Hematopoietic multipotent progenitor cell treated with erythropoietin and hydrocortisone succinate and interleukin-3 and kit ligand, for 4 days (in vitro differentiated cells): ENCODE measurements at regions not wholly inside any gene's neighbourhood (a gene's known extent, or its start where the extent isn't known, plus 50 kb on each side); places are given as distances from the start of the nearest gene placed in this dataset.
A peak's percentile ranks its signal among the peaks of the same experiment; 100 is the strongest.

Experiments used
- DNase-seq: peaks from one replicate; pipeline ENCODE4 v3.0.0-alpha.2; 2015

DNA sequence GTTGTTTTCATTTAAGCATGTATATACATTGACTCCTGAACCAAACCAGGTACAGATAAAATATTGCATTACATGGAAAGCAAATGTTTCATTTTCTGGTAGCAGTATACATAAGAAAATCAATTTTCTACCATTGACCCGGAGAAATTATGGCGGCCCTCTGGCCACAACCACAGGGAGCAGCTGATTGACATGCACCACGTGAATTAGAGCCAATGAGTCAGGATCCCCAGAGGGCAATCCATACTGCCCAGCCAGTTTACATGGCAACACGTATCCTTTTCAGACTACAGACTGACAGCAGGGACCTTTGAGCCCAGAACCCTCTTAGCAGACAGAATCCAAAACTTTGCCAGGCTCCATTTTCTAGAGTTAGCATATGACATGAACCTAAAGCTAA is 272.2 kb upstream of the NEBL start:
- no peak for DNase-seq

DNA sequence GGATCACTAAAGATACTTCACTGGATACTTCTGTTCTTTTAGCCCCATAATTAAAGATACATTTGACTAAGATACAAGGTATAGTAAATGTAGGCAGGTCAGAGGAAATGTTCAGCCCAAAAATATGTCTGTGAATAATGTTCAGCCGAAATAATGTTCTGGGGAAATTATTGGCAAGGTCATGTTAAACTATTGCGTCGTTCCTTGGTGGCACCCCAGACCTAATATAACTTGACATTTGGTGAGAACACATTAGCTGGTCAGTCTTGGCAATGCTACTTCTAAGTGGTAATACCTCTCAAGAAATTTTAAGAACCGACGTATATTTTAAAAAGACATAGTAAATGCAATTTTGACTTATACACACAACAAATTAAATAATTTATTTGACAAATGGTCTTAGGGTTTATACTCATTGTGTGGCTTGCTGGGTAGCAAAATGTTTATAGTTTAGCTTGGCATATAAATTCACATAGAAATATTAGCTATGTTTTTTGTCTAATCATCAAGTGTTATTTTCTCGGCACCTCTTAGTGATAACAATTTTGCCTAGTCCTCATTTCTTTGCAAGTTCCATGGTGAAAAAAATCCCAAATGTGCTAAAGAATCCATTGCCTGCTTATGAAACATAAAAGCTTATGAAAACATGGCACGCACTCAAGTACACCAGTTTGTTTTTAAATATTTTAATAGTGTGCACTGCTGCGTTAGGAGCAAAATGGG is 270.3 kb upstream of the NEBL start:
- no peak for DNase-seq

DNA sequence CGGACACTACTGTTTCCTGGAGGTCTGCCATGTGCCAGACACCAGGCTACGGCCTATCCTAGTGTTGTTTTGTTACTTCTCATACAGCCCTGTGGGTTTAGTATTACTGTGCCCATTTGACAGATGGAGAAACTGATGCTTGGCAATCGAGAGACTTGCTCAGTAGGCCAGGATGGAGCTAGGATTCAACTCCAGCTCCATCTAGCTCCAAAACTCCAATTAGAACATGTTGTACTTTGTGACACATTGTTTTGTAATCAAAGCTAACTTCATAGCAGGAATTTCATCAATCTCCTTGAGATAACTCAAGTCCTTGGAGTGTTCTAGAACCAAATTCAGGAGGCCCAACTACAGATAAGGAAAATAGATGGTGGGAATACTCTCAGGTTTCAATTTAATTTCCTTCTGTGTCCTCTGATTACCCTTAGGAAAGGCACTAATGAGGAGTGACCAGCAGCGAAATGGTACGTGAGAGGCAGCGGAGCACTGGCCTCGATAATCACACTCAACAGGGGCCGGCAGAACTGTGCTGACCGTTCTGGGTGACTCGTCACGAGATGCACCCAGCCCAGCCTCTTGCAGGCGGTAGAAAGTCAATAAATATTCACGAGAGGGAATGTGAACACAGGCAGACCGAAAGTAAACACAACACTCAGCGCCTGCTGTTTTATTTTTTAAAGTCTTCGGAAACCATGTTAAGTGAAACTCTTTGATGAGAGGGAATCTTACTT is 269.6 kb upstream of the NEBL start:
- no peak for DNase-seq

DNA sequence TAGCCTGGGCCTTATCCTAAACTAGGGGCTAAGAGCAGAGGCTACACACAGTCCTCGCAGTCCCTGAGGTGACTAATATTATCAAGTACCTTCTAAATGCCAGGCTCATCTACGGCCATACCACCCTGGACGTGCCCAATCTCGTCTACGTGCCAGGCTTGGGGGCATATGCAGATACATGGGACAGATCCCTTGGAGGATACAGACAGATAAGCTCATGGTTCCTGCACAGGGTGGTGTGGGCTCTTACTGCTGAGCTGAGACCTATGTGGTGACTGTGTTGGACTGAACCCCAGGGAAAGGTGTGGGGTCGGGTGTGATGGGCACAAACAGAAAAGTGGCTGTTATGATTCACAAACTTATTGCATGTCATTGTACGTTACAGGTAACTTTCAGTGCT is 268.4 kb upstream of the NEBL start:
- no peak for DNase-seq

DNA sequence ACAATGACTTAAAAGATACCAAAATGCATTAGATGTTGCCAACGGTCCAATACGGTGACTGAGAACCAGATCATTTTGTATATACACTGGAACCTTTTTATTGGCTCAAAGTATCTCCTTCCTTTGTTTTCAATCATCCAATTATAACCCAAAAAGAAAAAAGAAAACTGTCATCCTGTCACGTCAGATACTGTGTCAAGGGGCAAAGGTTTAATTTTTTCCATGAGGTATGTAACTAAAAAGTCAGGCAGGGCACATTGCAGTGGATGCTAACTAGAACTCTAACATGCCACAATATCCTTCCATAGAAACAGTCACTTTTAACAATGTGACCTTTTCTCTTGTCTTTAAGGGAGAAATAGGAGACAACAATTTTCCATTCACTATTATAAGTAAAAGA is 267.6 kb upstream of the NEBL start:
- DNase-seq, result no peak

DNA sequence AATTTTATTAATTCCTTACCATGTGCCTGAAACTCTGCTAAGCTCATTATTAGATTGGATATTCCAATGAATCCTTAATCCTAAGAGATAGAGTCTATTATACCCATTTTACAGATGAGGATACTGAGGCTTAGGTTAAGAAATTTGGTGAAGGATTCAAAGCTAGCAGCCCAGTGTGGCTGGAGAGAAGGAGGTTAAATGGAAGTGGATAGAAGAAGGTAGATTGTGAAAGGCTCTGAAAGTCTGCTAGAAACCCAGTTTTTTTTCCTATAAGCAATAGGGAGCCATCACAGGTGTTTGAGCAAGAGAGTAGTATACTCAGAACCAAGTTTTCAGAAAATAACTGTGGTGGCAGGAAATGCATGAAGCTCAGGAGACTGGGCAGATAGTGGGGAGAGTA is 265.8 kb upstream of the NEBL start:
- no peak for DNase-seq

DNA sequence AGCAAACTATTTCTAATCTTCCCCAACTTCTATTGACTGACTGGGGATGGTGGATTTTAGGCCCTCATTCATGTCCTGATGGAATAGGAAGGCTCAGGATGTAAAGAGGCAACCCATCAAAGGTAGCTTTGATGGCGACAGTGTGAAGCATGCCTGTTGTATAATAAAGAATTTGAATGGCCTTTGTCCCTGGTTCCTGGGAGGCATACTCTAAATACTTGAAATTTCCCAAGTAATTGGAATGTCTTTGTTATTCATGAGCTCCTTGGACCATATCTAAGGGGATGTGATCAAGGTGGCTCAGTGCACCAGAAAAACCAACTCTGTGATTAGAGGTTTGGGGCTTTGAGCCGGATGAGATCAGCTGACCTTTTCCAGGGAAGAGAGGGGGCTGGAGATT is 264.5 kb upstream of the NEBL start:
- DNase-seq, result no peak

DNA sequence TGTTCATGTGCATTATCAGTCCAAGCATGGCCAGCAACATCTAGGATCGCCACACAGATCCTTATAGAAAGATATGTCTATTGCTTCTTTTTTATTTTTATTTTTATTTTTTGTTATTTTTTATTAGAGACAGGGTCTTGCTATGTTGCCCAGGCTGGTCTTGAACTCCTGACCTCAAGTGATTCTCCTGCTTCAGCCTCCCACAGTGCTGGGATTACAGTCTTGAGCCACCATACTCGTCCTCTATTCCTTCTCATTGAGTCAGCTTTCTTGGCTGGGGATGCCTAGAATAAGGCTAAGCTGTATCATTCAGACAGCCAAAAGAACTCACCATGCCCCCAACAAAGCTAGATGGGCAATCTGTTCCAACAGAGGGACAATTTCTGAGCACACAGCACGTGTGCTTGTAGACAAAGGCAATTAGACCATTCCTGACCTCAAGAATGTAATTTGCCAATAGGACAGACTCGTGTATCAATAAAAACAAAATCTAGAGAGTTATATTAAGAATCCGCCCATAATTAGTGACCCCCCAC is 264.0 kb upstream of the NEBL start:
- DNase-seq, result no peak

DNA sequence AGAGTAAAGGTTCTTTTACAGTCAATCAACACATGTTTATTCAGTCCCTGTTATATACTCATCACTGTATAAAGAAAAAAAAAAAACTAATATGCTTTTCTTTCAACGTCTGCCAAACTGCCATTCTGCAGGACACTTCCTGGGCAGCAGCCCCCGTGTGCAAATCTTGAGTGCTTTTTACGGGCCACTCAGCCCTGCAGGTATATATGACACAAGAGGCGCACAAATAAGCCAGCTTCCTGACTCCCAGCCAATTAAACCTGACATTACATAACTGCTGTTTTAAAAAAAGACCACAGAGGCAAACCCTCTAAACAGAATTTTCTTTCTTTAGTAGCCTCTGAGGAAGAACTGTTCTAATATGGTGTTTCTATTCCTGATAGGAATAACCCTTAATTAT is 263.0 kb upstream of the NEBL start:
- DNase-seq, result no peak

DNA sequence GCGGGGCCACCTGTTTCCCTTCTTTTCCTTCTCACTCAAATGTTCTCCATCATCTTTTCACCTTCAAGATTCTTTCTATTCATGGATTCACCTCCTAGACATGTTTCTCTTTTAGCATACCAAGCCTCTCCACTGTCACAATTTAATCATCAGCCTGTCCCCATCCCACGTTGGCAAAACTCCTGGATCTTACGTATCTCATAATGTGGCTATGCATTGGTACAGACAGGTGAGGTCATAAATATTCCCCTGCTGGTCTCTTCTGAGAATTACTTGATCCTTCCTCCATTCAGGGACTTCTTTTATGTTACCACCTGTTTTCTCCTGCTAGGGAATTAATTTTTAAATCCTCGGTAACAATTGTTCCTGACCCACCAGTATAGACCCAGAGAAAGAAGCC is 262.6 kb upstream of the NEBL start:
- no peak for DNase-seq

DNA sequence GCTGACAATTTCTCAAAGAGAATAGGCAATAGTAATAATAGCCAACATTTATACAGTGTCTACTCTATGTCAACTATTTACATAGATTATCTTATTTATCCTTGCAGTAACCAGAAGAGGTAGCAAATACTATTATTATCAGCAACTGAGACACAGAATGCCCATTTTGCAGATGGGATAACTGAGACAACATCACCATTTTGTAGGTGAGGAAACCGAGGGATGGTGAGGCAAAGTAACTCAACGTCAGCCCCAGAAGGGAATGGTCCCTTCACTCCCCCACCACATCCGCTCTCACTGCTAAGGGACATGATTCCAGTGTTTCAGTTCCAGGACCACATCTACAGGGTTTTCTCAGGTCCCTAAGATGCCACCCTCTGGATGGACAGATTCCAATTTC is 261.2 kb upstream of the NEBL start:
- no peak for DNase-seq

DNA sequence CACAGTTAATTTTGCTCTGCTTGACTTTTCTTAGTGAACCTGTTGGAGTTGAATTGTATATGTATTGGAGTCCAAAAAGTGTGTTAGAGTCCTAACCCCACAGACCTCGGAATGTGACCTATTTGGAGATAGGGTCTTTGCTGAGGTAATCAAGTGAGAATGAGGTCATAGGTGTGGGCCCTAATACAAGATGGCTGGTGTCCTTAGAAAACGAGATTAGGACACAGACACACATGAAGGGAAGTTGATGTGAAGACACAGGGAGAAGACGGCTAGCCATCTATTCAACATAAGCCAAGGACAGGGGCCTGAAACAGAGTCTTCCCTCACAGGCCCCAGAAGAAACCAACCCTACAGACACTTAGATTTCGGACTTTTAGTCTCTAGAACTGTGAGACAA is 260.6 kb upstream of the NEBL start:
- no peak for DNase-seq

DNA sequence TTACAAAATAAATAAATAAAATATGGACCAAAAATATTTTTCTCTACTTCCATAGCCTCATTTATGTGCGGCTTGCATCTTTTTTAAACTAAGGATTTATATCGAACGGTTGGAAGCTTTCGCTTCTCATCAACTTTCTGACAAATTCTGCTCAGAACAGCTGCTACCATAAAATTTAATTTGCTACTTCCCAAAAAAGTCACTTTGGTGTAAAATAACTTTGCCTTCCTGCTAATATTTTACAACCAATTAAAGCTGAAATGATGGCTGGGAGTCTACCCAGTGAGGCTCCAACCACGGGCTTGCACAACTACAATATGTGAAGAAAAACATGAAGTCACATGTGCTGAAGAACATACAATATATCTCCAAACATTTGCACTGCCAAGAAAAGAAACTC is 253.1 kb upstream of the NEBL start:
- DNase-seq, result peak; percentile 20

DNA sequence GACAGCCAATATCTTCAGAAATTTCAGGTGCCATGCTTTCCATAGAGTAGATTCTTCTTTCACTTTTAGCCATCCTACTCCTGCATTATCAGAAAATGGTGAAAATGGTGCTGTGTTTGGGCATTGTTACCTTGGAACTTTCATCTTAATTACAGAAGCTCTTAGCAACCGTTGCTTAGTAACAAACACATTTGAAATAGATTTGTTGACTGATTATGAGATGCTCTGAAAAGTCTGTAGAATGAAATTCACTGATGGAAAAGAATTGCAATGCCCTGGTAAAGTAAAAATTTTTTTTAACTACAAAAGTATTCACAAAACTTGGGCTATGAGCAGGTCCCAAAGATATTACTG is 249.3 kb upstream of the NEBL start:
- no peak for DNase-seq

DNA sequence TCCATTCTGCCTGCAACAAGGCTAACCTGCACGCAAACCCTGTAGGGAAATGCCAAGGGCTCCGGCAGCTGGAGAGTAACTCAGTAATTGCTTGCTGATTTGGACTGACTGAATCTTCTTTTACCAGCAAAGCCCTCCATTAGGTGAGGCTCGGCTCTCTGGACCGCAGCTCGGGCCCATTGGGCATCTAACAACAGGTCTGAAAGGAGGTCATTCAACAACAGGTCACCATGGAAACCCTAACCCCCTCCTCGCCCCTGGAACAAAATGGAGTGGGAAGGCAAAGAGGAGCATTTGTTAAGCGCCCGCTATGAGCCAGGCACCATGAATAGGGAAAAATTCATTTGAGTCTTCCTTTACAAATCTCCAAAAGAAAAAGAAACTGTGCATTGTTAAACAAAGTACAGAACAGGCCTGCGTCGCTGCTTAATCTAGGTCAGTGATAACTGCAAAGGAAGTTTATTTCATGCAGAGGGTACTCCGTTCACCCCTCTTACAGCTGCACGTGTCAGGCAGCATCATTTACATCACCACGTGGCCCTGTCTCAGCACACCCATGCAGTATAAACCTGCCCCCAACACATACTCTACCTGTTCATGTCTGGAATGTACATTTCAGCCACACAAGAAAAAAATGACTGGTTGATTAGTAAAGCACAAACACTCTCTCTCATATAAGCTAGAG is 248.8 kb upstream of the NEBL start:
- DNase-seq, result no peak

DNA sequence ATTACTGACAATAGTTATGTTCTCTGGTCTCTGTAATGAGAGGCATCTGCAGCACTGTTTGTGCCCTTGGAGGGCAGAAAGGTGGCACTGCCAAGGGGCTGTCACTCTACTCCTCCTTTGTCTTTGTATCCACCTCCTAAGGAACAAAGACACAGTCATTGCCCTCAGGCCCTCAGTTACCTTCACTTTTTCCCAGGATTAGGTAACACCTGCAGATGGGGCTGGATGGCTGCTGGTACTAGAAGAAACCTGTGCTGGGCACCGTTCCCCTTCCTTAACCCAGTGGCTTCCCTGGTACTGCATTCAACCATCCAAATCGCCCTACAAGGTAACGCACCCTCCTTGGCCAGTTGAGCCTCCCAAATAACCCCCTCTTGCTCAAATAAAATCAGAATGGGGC is 246.9 kb upstream of the NEBL start:
- no peak for DNase-seq

DNA sequence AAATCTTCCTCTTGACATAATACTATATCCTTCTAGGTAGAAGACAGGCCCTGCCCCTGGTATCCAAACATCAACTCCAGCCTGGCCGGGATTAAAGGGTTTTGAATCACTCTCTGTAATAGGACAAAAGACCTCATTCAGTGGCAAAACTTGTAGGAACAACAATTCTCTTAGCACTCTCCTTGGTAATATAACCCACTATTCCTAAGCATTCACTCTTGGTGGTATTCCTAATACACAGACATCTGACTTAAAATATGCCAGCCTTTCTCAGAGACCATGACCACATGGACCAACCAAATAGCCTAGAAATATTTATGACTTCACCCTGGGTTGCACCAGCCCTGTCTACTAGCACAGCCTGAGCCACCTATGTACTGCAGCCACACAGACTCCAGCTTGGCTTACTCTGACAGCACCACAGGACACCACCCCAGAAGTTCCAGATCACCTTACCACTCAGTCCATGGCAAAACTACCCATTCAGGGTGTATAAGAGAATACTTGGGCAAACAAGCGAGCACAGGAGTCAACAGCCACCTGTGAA is 244.9 kb upstream of the NEBL start:
- no peak for DNase-seq

DNA sequence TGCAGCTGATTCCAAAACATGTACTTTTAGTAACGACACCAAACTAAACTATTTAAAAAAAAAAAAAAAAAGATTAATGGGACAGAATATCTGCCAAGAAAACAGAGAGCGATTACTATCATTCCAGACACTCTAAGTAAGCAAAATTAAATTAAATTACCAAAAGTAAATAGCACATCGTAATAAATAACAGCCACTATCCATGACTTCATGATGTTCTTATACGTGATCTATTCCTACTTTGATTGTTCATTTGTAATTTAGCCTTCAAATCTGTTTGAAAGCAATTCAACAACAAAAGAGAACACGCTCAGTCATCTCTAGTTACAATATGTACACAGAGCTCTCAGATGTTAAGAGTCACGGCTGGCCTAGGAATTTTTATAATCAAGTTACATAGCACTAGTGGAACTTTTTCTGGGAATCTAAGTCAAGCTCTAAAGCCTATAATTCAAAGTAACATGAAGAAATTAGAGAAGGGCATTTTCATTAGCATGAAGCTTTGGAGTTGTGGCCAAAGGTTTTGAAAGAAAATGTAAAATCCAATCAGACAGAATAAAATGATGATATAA is 241.7 kb upstream of the NEBL start:
- no peak for DNase-seq

DNA sequence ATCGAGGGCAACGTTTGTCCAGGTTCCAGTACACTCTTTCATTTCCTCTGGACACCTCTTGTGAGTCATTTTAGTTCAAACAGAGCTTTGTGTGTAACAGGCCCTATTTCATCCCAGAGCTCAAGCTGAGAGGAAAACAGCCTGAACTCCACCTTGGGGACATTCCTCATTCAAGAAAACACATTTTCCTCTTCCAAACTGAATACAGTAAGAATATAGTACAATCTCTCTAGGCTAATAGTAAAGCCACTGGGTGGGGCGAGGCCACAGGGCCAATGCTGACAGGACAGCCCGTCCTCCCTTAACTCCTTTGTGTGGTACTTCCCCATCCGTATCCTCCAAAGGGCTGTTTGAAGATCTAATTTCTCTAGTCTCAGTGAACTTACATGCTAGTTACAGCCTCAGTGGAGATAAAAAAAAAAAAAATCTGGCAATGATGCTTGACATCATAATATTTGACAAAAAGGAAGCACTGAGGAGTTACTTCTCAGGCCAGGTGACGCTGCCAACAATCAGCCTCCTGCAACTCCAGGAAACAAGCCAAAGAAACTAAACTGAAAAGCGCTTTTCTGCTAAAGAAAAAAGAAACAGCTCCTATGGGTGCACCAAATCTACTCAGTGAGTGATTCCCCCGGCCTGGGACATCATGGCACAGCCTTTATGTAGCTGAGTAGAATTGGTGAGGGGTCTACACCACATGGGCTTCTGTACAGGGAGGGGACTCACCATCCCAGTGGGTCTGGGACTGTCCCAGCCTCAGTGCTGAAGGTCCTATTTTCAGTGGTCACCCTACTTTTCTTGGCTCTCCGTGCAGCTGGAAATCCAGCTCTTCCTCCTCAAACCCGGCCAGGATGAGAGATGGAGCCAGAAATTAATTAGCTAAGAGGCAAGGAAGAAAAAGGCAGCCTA is 238.2 kb upstream of the NEBL start:
- DNase-seq, result no peak

DNA sequence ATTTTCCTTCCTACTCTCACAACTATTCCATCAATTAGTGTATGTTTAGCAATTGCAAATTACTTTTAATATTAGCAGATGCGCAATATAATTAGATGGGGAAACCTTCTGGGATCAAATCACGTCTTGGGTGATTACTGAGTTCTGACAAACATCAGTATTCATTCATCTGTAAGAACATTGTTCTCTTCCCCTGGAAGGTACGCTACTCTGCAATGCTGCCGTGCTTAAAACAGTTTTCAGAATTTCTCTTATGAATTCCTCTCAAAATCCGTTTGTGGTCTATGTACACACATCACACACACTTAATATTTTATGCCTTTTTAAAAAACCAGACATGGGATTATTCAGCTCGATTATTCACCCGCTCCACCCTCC is 237.5 kb upstream of the NEBL start:
- DNase-seq, result no peak

DNA sequence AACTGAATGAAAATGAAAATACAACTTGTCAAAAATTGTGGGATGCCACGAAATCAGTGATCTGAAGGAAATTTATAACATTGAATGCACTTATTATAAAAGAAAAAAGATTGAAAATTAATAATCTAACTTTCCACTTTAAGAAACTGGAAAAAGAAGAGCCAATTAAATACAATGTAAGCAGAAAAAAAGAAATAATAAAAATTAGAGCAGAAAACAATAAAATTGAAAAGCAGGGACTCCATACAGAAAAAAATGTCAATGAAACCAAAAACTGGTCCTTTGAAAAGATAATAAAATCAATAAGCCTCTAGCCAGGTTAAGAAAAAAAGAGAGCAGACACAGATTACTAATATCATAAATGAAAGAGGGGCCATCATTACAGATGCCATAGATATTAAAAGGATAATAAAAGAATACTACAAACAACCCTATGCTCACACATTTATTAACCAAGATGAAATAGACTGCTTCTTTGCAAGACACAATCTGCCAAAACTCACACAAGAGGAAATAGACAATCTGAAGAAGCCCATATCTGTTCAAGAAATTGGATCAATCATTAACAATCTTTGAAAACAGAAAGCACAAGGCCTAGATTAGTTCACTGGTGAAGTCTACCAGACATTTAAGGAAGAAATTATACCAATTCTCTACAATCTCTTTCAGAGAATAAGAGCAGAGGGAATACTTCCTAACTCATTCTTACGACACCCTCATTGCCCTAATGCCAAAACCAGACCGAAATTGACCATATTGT is 233.8 kb upstream of the NEBL start:
- no peak for DNase-seq

DNA sequence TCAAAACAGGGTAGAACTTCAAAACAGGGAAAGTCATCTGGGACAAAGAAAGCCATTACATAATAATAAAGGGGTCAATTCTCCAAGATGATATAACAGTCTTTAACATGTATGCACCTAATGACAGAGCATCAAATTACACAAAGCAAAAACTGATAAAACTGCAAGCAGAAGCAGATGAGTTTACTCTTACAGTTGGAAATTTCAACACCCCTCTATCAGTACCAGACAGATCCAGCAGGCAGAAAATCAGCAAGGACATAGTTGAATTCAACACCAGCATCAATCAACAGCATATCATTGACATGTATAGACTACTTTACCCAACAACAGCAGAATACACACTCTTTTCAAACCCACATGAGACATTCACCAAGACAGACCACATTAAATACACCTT is 233.0 kb upstream of the NEBL start:
- DNase-seq, result no peak
